Astrocyte (in vitro differentiated cells and primary cell): ENCODE measurements at regions not wholly inside any gene's neighbourhood (a gene's known extent, or its start where the extent isn't known, plus 50 kb on each side); places are given as distances from the start of the nearest gene placed in this dataset.

Source experiments
- DNase-seq: peaks from one replicate; pipeline ENCODE4 v3.0.0-alpha.2; 2010; ENCODE audit warnings: low read depth
- FAIRE-seq: peaks from 2 replicates; lab custom pipeline; 2011; peaks lifted over from hg19 to GRCh38; lab: Jason Lieb, UNC
- H2AFZ ChIP-seq: 2 replicates; pipeline ENCODE4 v1.6.0; 2012; ENCODE audit warnings: low read depth, low read length, inconsistent platforms
- H3K27ac ChIP-seq: 2 replicates; pipeline ENCODE4 v1.5.1; 2011; ENCODE audit warnings: low read depth, low read length, inconsistent platforms
- H3K27me3 ChIP-seq: 2 replicates; pipeline ENCODE4 v1.6.0; 2011; ENCODE audit warnings: low read length, inconsistent platforms; ENCODE audit not compliant: insufficient read depth
- H3K36me3 ChIP-seq: 2 replicates; pipeline ENCODE4 v1.5.1; 2011; ENCODE audit warnings: low read length, inconsistent platforms; ENCODE audit not compliant: insufficient read depth
- H3K4me1 ChIP-seq: 2 replicates; pipeline ENCODE4 v1.5.1; 2011; ENCODE audit warnings: low read length, inconsistent platforms; ENCODE audit not compliant: insufficient read depth
- H3K4me2 ChIP-seq: 2 replicates; pipeline ENCODE4 v1.6.0; 2012; ENCODE audit warnings: low read length, inconsistent platforms
- H3K4me3 ChIP-seq: 2 replicates; pipeline ENCODE4 v1.5.1; 2011; ENCODE audit warnings: low read depth, mild to moderate bottlenecking, low read length, inconsistent platforms; ENCODE audit not compliant: insufficient read depth
- H3K79me2 ChIP-seq: 2 replicates; pipeline ENCODE4 v1.6.0; 2012; ENCODE audit warnings: mild to moderate bottlenecking, low read length, inconsistent platforms; ENCODE audit not compliant: insufficient read depth
- H3K9ac ChIP-seq: 2 replicates; pipeline ENCODE4 v1.6.0; 2012; ENCODE audit warnings: mild to moderate bottlenecking, low read length, inconsistent platforms
- H3K9me3 ChIP-seq: 2 replicates; pipeline ENCODE4 v1.5.1; 2012; ENCODE audit warnings: low read depth, mild to moderate bottlenecking, low read length, inconsistent platforms; ENCODE audit not compliant: insufficient read depth
- H4K20me1 ChIP-seq: 2 replicates; pipeline ENCODE4 v1.6.0; 2012; ENCODE audit warnings: low read length, inconsistent platforms; ENCODE audit not compliant: insufficient read depth
- H3K27ac Mint-ChIP-seq: one replicate; pipeline ENCODE4 v1.8.0; 2021; ENCODE audit warnings: mild to moderate bottlenecking, mixed read lengths; ENCODE audit not compliant: unreplicated experiment
- H3K27me3 Mint-ChIP-seq: one replicate; pipeline ENCODE4 v1.8.0; 2021; ENCODE audit warnings: low read depth, mixed read lengths; ENCODE audit not compliant: unreplicated experiment
- H3K36me3 Mint-ChIP-seq: one replicate; pipeline ENCODE4 v1.8.0; 2021; ENCODE audit warnings: low read depth, mixed read lengths; ENCODE audit not compliant: unreplicated experiment
- H3K4me1 Mint-ChIP-seq: one replicate; pipeline ENCODE4 v1.8.0; 2021; ENCODE audit warnings: low read depth, mixed read lengths; ENCODE audit not compliant: unreplicated experiment
- H3K4me3 Mint-ChIP-seq: one replicate; pipeline ENCODE4 v1.8.0; 2021; ENCODE audit warnings: mild to moderate bottlenecking, moderate library complexity, mixed read lengths; ENCODE audit not compliant: unreplicated experiment
- H3K9me3 Mint-ChIP-seq: one replicate; pipeline ENCODE4 v1.8.0; 2021; ENCODE audit warnings: mild to moderate bottlenecking, mixed read lengths; ENCODE audit not compliant: unreplicated experiment
- EZH2 ChIP-seq: IDR thresholded peaks from 2 replicates; pipeline ENCODE4 v1.6.1; 2012; ENCODE audit warnings: mild to moderate bottlenecking, low read length, inconsistent platforms; ENCODE audit not compliant: insufficient read depth
- TF ChIP-seq, protein P1 (sequence below): IDR thresholded peaks from 2 replicates; pipeline ENCODE4 v1.5.1; 2011; ENCODE audit warnings: low read depth, mild to moderate bottlenecking, inconsistent platforms, low read length, moderate library complexity; ENCODE audit not compliant: insufficient read depth

DNA sequence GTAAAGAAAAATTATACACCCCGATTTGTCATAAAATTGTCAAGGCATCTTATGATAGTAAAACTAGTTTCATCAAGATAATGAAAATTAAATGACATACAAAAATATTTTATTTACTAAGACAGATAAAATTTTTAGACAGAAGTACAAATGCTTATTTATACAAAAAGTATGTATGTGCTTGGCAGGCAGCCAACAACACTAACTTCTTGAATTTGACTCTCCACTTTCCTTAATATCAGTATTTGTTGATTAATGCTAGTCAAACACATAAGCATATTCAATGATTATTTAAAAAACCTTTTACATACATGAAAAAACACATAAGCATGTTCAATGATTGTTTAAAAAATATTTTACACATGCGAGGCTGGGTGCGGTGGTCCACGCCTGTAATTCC lies 1079.9 kb upstream of the CDH6 start:
- no peak for FAIRE-seq
- H3K4me1 Mint-ChIP-seq, result peaks cover 4% of the 10 kb centered on the region

DNA sequence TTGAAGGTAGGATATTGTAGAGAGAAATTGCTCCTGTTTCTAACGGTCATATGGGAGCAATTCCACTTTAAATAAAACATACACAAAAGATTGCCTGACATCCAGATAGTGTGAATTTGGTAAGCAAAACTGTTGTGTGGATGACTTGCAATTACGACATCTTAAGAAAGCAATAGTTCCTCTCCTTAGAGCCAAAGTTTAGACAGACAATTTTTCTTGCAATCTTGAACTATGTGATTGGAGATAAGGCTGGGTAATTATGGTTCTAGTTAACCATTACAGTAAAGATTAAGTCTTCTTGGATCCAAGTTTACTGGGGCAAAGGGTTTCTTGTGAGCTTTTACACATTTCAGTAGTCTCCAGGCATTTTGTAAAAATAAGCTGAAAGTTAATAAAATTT lies 1080.6 kb upstream of the CDH6 start:
- Histone ChIP-seq H3K9me3 (no peaks in the 10 kb centered on the region), H3K36me3 (no peaks in the 10 kb centered on the region), H4K20me1 (no peaks in the 10 kb centered on the region), H2AFZ (no peak overlapping the region), H3K4me3 (no peak overlapping the region), H3K4me1 (no peaks in the 10 kb centered on the region), H3K27me3 (no peaks in the 10 kb centered on the region), H3K4me2 (no peak overlapping the region), H3K27ac (no peak overlapping the region), H3K79me2 (no peaks in the 10 kb centered on the region), H3K9ac (no peak overlapping the region)
- Mint-ChIP-seq H3K27me3 (no peaks in the 10 kb centered on the region), H3K36me3 (no peaks in the 10 kb centered on the region), H3K4me3 (no peak overlapping the region), H3K27ac (no peak overlapping the region), H3K4me1 (peaks cover 4% of the 10 kb centered on the region), H3K9me3 (no peaks in the 10 kb centered on the region)
- FAIRE-seq (no peak), DNase-seq (peak; percentile 27)
- TF ChIP-seq, protein P1, sequence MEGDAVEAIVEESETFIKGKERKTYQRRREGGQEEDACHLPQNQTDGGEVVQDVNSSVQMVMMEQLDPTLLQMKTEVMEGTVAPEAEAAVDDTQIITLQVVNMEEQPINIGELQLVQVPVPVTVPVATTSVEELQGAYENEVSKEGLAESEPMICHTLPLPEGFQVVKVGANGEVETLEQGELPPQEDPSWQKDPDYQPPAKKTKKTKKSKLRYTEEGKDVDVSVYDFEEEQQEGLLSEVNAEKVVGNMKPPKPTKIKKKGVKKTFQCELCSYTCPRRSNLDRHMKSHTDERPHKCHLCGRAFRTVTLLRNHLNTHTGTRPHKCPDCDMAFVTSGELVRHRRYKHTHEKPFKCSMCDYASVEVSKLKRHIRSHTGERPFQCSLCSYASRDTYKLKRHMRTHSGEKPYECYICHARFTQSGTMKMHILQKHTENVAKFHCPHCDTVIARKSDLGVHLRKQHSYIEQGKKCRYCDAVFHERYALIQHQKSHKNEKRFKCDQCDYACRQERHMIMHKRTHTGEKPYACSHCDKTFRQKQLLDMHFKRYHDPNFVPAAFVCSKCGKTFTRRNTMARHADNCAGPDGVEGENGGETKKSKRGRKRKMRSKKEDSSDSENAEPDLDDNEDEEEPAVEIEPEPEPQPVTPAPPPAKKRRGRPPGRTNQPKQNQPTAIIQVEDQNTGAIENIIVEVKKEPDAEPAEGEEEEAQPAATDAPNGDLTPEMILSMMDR, result no peak
- TF ChIP-seq EZH2, result no peak

More for the DNA sequence above, 1079.9 kb upstream of the CDH6 start:
- H3K27ac ChIP-seq, result no peak overlapping the region
- H3K36me3 ChIP-seq, result no peaks in the 10 kb centered on the region
- H3K27me3 ChIP-seq, result no peaks in the 10 kb centered on the region
- Mint-ChIP-seq H3K27me3 (no peaks in the 10 kb centered on the region), H3K4me3 (no peak overlapping the region), H3K27ac (no peak overlapping the region), H3K9me3 (no peaks in the 10 kb centered on the region), H3K36me3 (no peaks in the 10 kb centered on the region)
- TF ChIP-seq, protein P1, result no peak
- TF ChIP-seq EZH2, result no peak
- H4K20me1 ChIP-seq, result no peaks in the 10 kb centered on the region
- DNase-seq, result no peak
- H3K4me1 ChIP-seq, result no peaks in the 10 kb centered on the region
- no peak overlapping the region for H3K9ac ChIP-seq
- H3K9me3 ChIP-seq, result no peaks in the 10 kb centered on the region
- no peak overlapping the region for H2AFZ ChIP-seq
- no peak overlapping the region for H3K4me2 ChIP-seq
- no peak overlapping the region for H3K4me3 ChIP-seq
- no peaks in the 10 kb centered on the region for H3K79me2 ChIP-seq

DNA sequence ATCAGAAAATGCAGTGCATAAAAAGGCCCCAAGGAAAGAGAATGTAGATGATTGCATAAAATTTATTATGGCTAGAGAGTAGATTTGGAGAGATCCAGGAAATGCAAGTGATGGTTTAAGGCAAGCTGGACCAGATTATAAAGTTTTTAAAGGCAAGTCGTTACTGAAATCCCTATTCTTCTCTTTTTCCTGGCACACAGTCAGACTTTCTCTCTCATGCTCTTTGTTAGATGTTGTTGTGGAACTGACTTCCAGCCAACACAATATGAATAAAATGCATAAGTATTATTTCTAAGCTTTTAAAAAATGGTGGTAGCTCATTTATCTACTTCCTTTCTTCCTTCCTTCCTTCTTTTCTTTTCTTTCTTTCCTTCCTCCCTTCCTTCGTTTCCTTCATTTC lies 1085.4 kb upstream of the CDH6 start:
- H3K27ac Mint-ChIP-seq, result no peak overlapping the region
- H3K36me3 Mint-ChIP-seq, result no peaks in the 10 kb centered on the region
- H2AFZ ChIP-seq, result no peak overlapping the region
- H3K9me3 Mint-ChIP-seq, result no peaks in the 10 kb centered on the region
- TF ChIP-seq, protein P1, result no peak
- TF ChIP-seq EZH2, result no peak
- H3K4me1 Mint-ChIP-seq, result peaks cover 1% of the 10 kb centered on the region
- no peaks in the 10 kb centered on the region for H3K27me3 Mint-ChIP-seq
- H3K79me2 ChIP-seq, result no peaks in the 10 kb centered on the region
- no peaks in the 10 kb centered on the region for H4K20me1 ChIP-seq
- H3K27ac ChIP-seq, result no peak overlapping the region
- no peaks in the 10 kb centered on the region for H3K27me3 ChIP-seq
- FAIRE-seq (no peak), DNase-seq (no peak)
- no peak overlapping the region for H3K9ac ChIP-seq
- H3K4me2 ChIP-seq, result no peak overlapping the region
- no peak overlapping the region for H3K4me3 ChIP-seq
- H3K4me1 ChIP-seq, result peaks cover 4% of the 10 kb centered on the region
- no peaks in the 10 kb centered on the region for H3K36me3 ChIP-seq
- no peak overlapping the region for H3K4me3 Mint-ChIP-seq
- H3K9me3 ChIP-seq, result no peaks in the 10 kb centered on the region
